AG09309 (cell line): ENCODE measurements at regions not wholly inside any gene's neighbourhood (a gene's known extent, or its start where the extent isn't known, plus 50 kb on each side); places are given as distances from the start of the nearest gene placed in this dataset.
"Not testable (repeated sequence)": the region's sequence is repeated elsewhere in the genome, so short reads cannot be mapped to it uniquely, and the experiment has no call there.

ENCODE experiments used
- DNase-seq: peaks from one replicate; pipeline ENCODE4 v3.0.0-alpha.2; 2010; ENCODE audit warnings: low read depth
- H3K4me3 ChIP-seq: 2 replicates; pipeline ENCODE4 v1.5.1; 2011; ENCODE audit warnings: mild to moderate bottlenecking, low read depth, low read length, moderate library complexity; ENCODE audit not compliant: control insufficient read depth
- TF ChIP-seq, protein P1 (sequence below): IDR thresholded peaks from 2 replicates; pipeline ENCODE4 v1.5.1; 2011; ENCODE audit warnings: mild to moderate bottlenecking, low read depth, low read length, inconsistent platforms; ENCODE audit not compliant: insufficient read depth, control insufficient read depth; ENCODE audit errors: missing control alignments

DNA sequence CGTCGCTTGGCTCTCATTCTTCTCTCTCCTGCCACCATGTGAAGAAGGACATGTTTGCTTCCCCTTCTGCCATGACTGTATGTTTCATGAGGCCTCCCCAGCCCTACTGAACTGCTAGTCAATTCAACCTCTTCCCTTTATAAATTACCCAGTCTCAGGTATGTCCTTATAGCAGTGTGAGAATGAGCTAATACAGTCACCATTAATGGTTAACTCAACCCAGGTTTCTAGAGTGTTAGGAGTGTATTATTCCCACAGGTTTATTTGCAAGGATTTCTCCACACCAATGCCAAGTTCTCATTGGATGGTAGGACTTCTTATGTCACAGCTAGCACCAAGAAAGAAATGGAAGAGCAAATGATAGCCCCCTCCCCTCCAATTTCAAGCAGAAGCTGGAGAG is 71.9 kb downstream of the DYNAP start:
- TF ChIP-seq, protein P1, sequence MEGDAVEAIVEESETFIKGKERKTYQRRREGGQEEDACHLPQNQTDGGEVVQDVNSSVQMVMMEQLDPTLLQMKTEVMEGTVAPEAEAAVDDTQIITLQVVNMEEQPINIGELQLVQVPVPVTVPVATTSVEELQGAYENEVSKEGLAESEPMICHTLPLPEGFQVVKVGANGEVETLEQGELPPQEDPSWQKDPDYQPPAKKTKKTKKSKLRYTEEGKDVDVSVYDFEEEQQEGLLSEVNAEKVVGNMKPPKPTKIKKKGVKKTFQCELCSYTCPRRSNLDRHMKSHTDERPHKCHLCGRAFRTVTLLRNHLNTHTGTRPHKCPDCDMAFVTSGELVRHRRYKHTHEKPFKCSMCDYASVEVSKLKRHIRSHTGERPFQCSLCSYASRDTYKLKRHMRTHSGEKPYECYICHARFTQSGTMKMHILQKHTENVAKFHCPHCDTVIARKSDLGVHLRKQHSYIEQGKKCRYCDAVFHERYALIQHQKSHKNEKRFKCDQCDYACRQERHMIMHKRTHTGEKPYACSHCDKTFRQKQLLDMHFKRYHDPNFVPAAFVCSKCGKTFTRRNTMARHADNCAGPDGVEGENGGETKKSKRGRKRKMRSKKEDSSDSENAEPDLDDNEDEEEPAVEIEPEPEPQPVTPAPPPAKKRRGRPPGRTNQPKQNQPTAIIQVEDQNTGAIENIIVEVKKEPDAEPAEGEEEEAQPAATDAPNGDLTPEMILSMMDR, result no peak
- DNase-seq, result no peak
- H3K4me3 ChIP-seq, result no peak overlapping the region

DNA sequence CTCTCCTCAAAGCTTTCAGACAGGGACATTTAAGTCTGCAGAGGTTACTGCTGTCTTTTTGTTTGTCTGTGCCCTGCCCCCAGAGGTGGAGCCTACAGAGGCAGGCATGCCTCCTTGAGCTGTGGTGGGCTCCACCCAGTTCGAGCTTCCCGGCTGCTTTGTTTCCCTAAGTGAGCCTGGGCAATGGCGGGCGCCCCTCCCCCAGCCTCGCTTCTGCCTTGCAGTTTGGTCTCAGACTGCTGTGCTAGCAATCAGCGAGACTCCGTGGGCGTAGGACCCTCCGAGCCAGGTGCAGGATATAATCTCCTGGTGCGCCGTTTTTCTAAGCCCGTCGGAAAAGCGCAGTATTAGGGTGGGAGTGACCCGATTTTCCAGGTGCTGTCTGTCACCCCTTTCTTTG is 78.7 kb downstream of the DYNAP start:
- not testable (repeated sequence) for DNase-seq, H3K4me3 ChIP-seq

DNA sequence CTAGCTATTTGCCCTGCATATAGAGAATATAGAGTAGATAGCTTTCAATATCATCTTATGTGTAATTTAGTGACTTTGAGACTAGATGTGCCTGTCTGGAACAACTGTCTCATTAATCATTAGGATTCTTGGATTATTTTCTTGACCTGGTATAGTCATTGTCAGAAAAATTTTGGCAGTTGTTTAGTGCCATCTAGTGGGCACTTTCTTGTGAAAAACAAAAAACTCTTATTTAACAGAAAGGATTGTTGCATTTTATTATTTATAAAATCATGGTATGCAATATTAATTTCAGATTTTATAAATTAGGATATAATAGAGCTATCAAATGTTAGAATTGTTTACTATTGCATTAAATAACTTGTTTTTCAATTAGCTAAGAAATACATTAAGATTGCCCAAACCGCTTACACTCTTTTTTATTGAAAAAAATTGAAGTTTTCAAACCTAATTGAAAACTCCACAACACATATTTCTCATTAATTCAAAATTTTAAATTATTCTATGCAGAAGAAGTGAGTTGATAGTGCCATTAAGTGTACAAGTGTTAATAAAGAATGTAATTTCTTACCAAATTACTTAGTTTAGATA is 80.3 kb downstream of the DYNAP start:
- DNase-seq, result no peak
- TF ChIP-seq, protein P1, result peak; percentile 29
- no peak overlapping the region for H3K4me3 ChIP-seq

DNA sequence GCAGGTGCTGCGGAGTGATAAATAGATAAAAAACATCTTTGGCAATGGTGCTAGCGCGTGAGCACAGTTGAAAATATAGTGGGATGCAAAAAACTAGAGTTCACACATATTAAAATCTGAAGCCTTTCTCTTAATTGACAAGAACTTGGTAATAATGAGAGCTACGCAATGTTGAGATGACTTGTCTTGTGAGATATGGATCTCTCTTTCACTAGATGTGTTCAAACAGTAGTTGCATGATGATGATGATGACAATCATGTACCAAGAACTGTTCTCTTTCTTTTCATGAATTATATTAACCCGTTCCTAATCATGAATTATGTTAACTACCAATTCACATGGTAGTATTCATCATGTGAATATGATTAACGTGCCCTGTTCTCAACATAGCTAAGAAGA is 81.1 kb downstream of the DYNAP start:
- no peak for DNase-seq
- no peak overlapping the region for H3K4me3 ChIP-seq
- TF ChIP-seq, protein P1, result no peak

DNA sequence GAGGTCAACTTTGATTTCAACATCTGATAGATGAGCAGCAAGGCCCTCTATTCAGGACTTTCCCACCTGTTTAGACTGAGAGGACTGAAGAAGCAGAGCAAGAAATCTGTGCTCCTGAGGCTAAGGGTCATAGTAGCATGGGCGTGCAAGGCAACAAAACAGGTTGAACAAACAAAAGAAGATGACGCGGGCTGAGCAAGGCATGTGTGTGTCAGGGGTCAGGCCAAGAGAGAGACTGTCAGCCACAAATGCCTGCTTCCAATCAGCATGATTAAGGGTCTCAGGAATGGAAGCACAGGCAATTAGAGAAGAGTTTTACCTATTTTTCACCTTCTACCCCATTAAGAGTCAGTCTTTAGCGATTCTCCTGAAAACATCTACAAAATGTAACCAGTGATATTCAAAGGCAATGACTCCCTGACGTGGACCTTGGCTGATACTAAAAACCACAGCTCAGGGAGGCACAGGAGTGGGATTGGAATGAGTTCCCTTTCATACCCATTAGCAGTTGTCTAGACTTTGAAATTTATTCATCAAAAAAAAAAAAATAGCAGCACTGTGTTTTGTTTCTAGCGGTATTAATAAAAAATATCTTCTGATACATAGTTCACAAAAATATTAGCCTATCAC is 81.9 kb downstream of the DYNAP start:
- DNase-seq, result no peak
- no peak overlapping the region for H3K4me3 ChIP-seq
- TF ChIP-seq, protein P1, result no peak

DNA sequence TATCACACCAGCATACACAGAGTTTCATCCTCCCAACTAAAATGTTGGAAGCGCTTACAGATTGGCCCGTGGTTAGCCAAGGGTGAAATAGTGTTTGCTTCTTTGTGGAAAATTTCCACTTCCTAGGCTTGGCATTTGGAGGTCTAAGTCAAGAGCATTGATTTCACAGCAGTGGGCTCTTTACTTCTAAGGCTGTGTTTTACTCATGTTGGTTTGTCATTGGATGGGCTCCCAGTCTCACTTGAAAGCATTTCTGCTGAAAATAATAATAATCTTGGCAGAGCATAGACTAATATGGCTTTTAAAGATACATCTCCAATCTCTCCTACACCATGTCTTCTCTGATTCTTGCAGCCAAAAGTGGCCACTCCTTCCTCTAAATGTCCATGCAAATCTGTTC is 82.9 kb downstream of the DYNAP start:
- DNase-seq, result no peak
- no peak overlapping the region for H3K4me3 ChIP-seq
- TF ChIP-seq, protein P1, result no peak

DNA sequence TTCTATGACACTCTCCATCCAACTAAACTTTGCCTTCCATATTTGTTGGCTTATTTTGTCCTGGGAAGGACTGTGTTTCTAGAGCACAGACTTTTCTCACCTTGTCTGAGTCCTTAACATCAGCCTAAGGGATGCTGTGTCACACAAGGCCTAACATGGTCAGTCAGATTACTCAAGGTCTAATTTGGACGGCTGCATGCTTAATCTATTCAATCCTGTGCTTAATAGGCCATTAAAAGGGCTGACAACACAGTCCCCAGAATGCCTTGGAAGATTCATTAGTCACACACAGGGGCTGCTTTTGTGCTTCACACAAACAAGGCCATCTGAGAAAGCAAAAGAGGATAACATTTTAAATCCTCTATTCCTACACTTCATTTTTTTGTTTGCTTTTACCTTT is 84.0 kb downstream of the DYNAP start:
- no peak overlapping the region for H3K4me3 ChIP-seq
- TF ChIP-seq, protein P1, result no peak
- no peak for DNase-seq
